SK-N-SH (cell line): ENCODE measurements at regions not wholly inside any gene's neighbourhood (a gene's known extent, or its start where the extent isn't known, plus 50 kb on each side); places are given as distances from the start of the nearest gene placed in this dataset.
A peak's percentile ranks its signal among the peaks of the same experiment; 100 is the strongest.

Experiments used
- CTCF ChIA-PET: fragments of 300-600, 350-600 bp; formaldehyde crosslinking; extraction: SDS; loops from one replicate; lab custom pipeline; 2021; lab: Yijun Ruan, JAX
- POLR2A ChIA-PET: fragments of 350-600 bp; sonication (Branson Sonifier 250); formaldehyde crosslinking; extraction: SDS; loops from one replicate; lab custom pipeline; 2020; ENCODE audit warnings: antibody characterized with exemption, inconsistent platforms; lab: Yijun Ruan, JAX
- DNase-seq: peaks from one replicate; pipeline ENCODE4 v3.0.0; 2012
- H2AFZ ChIP-seq: fragments of 200-600 bp; sonication (generic); 2 replicates; pipeline ENCODE4 v1.8.1; 2016; ENCODE audit warnings: antibody characterized with exemption, mild to moderate bottlenecking, low read depth
- H3F3A ChIP-seq: fragments of 200-600 bp; sonication (generic); replicated peaks from 2 replicates; pipeline ENCODE3; 2016; ENCODE audit warnings: antibody characterized with exemption, mild to moderate bottlenecking; ENCODE audit not compliant: insufficient read depth
- H3K27ac ChIP-seq, 2 experiments: fragments of 200-500 bp in 1 of 2; fragments of 200-600 bp in 1 of 2; sonication (Bioruptor generic) in 1 of 2; sonication (generic), shearing (Covaris generic) in 1 of 2; 2 replicates each; pipeline versions ENCODE4 v1.5.1 to v1.6.1; 2014 to 2016; ENCODE audit warnings: low read depth in 2 of 2, inconsistent platforms in 1 of 2, low read length in 1 of 2, mild to moderate bottlenecking in 1 of 2, mixed read lengths in 1 of 2
- H3K27me3 ChIP-seq: fragments of 200-600 bp; sonication (generic), shearing (Covaris generic); 2 replicates; pipeline ENCODE4 v1.6.1; 2016; ENCODE audit warnings: mixed run types; ENCODE audit not compliant: insufficient read depth
- H3K36me3 ChIP-seq, 2 experiments: fragments of 200-500 bp in 1 of 2; fragments of 200-600 bp in 1 of 2; sonication (Bioruptor generic) in 1 of 2; sonication (generic) in 1 of 2; replicated peaks in 1 of 2; 2 replicates each; pipeline versions ENCODE3 to v1.5.1; 2014 to 2016; ENCODE audit warnings: low read length in 1 of 2, mild to moderate bottlenecking in 1 of 2; ENCODE audit not compliant: insufficient read depth in 2 of 2, control insufficient read depth in 1 of 2
- H3K4me1 ChIP-seq, 2 experiments: fragments of 200-500 bp in 1 of 2; fragments of 200-600 bp in 1 of 2; sonication (Bioruptor generic) in 1 of 2; sonication (generic), shearing (Covaris generic) in 1 of 2; 2 replicates each; pipeline versions ENCODE4 v1.5.1 to v1.6.1; 2014 to 2016; ENCODE audit warnings: low read depth in 1 of 2, low read length in 1 of 2, mixed run types in 1 of 2; ENCODE audit not compliant: insufficient read depth in 2 of 2, control insufficient read depth in 1 of 2
- H3K4me2 ChIP-seq: fragments of 200-600 bp; sonication (generic), shearing (Covaris generic); 2 replicates; pipeline ENCODE4 v1.6.1; 2017; ENCODE audit warnings: mixed run types
- H3K4me3 ChIP-seq, 2 experiments: fragments of 200-500 bp in 1 of 2; fragments of 200-600 bp in 1 of 2; sonication (Bioruptor generic) in 1 of 2; sonication (generic), shearing (Covaris generic) in 1 of 2; 2 replicates each; pipeline versions ENCODE4 v1.5.1 to v1.8.1; 2014 to 2016; ENCODE audit warnings: low read depth in 2 of 2, inconsistent platforms in 1 of 2, low read length in 1 of 2, mild to moderate bottlenecking in 1 of 2, mixed read lengths in 1 of 2, moderate library complexity in 1 of 2
- H3K79me2 ChIP-seq: fragments of 200-600 bp; sonication (generic); 2 replicates; pipeline ENCODE4 v1.8.1; 2017; ENCODE audit warnings: mild to moderate bottlenecking; ENCODE audit not compliant: insufficient read depth
- H3K9ac ChIP-seq: fragments of 200-600 bp; sonication (generic); 2 replicates; pipeline ENCODE4 v1.6.1; 2017; ENCODE audit warnings: mixed run types
- H3K9me2 ChIP-seq: fragments of 200-600 bp; sonication (generic); 2 replicates; pipeline ENCODE4 v1.6.1; 2017; ENCODE audit warnings: mixed run types
- H3K9me3 ChIP-seq: fragments of 200-600 bp; sonication (generic); 2 replicates; pipeline ENCODE4 v1.6.1; 2017; ENCODE audit warnings: mixed run types, mild to moderate bottlenecking, moderate library complexity
- H4K20me1 ChIP-seq: fragments of 200-600 bp; sonication (generic); 2 replicates; pipeline ENCODE4 v1.6.1; 2017; ENCODE audit warnings: mild to moderate bottlenecking, mixed run types; ENCODE audit not compliant: insufficient read depth
- EP300 ChIP-seq, 2 experiments: IDR thresholded peaks; 2 replicates each; pipeline versions ENCODE4 v1.4.0 to v1.6.1; 2012; ENCODE audit warnings: borderline replicate concordance in 1 of 2, low read depth in 1 of 2, low read length in 1 of 2
- EZH2phosphoT487 ChIP-seq: fragments of 200-600 bp; sonication (generic); IDR thresholded peaks from 2 replicates; pipeline ENCODE4 v1.6.1; 2017; ENCODE audit warnings: low read depth, mixed run types, mild to moderate bottlenecking, antibody characterized with exemption, moderate library complexity, borderline replicate concordance
- FOXJ3 ChIP-seq: sonication (generic); formaldehyde crosslinking; IDR thresholded peaks from 2 replicates; pipeline ENCODE4 v1.5.1; 2020; ENCODE audit warnings: mild to moderate bottlenecking, missing genetic modification reagents
- FOXM1 ChIP-seq: IDR thresholded peaks from 2 replicates; pipeline ENCODE4 v1.4.0; 2012; ENCODE audit warnings: low read depth, mild to moderate bottlenecking
- GATA2 ChIP-seq: sonication (generic); formaldehyde crosslinking; IDR thresholded peaks from 2 replicates; pipeline ENCODE4 v1.5.0; 2020; ENCODE audit warnings: mild to moderate bottlenecking, missing genetic modification reagents
- IRF3 ChIP-seq: fragments of 150-350 bp; IDR thresholded peaks from 2 replicates; pipeline ENCODE4 v1.6.1; 2016; ENCODE audit warnings: mild to moderate bottlenecking, low read depth, low read length
- JUND ChIP-seq: IDR thresholded peaks from 2 replicates; pipeline ENCODE4 v1.4.0; 2012
- MXI1 ChIP-seq: IDR thresholded peaks from 2 replicates; pipeline ENCODE4 v1.6.1; 2012; ENCODE audit warnings: mild to moderate bottlenecking, low read depth, low read length, improper control_type of control experiment
- NFIC ChIP-seq: IDR thresholded peaks from 2 replicates; pipeline ENCODE4 v1.4.0; 2012; ENCODE audit warnings: borderline replicate concordance
- NRF1 ChIP-seq: IDR thresholded peaks from 2 replicates; pipeline ENCODE4 v1.6.1; 2012; ENCODE audit warnings: low read depth, mild to moderate bottlenecking, low read length
- POLR2AphosphoS5 ChIP-seq: IDR thresholded peaks from 2 replicates; pipeline ENCODE4 v1.6.1; 2012; ENCODE audit warnings: low read depth, low read length
- RAD21 ChIP-seq: IDR thresholded peaks from 2 replicates; pipeline ENCODE4 v1.6.1; 2012; ENCODE audit warnings: mild to moderate bottlenecking, low read length
- RCOR1 ChIP-seq: fragments of 150-350 bp; IDR thresholded peaks from 2 replicates; pipeline ENCODE4 v1.6.1; 2017; ENCODE audit warnings: antibody characterized with exemption, low read length
- RFX5 ChIP-seq: IDR thresholded peaks from 2 replicates; pipeline ENCODE4 v1.6.1; 2012; ENCODE audit warnings: mild to moderate bottlenecking, improper control_type of control experiment, low read length
- SMC3 ChIP-seq: IDR thresholded peaks from 2 replicates; pipeline ENCODE4 v1.6.1; 2012; ENCODE audit warnings: low read depth, low read length, improper control_type of control experiment
- TAF1 ChIP-seq: IDR thresholded peaks from 2 replicates; pipeline ENCODE4 v1.6.1; 2012; ENCODE audit warnings: low read depth, mild to moderate bottlenecking, low read length, moderate library complexity, borderline replicate concordance
- TCF12 ChIP-seq: IDR thresholded peaks from 2 replicates; pipeline ENCODE4 v1.4.0; 2012
- TEAD4 ChIP-seq: IDR thresholded peaks from 2 replicates; pipeline ENCODE4 v1.4.0; 2012; ENCODE audit warnings: mild to moderate bottlenecking, borderline replicate concordance; ENCODE audit not compliant: insufficient read depth
- USF1 ChIP-seq: IDR thresholded peaks from 2 replicates; pipeline ENCODE4 v1.4.0; 2012; ENCODE audit warnings: low read depth, borderline replicate concordance
- YY1 ChIP-seq: IDR thresholded peaks from 2 replicates; pipeline ENCODE4 v1.4.0; 2012; ENCODE audit warnings: low read depth, mild to moderate bottlenecking
- ZBTB33 ChIP-seq: IDR thresholded peaks from 2 replicates; pipeline ENCODE4 v1.4.0; 2012; ENCODE audit warnings: low read depth, borderline replicate concordance
- WGBS: methylation state at CpG from one replicate; pipeline ENCODE4 v1.1.6; 2017; ENCODE audit warnings: low lambda C conversion rate; 5-methylcytosine and 5-hydroxymethylcytosine counted together
- TF ChIP-seq, protein P1 (sequence below): fragments of 150-350 bp; IDR thresholded peaks from 2 replicates; pipeline ENCODE4 v1.6.1; 2017; ENCODE audit warnings: antibody characterized with exemption, low read length, low read depth, borderline replicate concordance
- TF ChIP-seq, protein P2 (sequence below): fragments of 200-600 bp; sonication (generic); IDR thresholded peaks from 2 replicates; pipeline ENCODE4 v1.6.1; 2017; ENCODE audit warnings: antibody characterized with exemption, mild to moderate bottlenecking, moderate library complexity

DNA sequence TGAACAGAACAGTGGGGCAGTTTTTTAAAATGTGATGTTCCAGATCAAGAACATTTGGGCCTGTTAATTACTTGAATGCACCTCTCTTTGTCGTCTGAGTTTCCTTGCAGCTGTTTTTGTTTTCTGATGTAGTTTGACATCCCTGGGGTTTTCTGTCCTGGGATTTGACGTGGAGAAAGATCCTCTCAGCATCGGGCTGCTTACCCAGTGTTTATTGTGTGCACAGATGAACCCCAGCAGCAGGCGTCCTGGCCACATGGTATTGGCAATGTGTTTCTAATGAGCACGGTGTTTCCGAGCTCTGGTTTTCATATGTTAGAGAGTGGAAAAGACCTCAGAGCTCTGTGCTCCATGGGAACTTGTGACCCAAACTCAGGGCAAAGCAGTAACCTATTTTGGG, 191.1 kb upstream of the IRX3 start:
- no peak overlapping the region for H3K4me2 ChIP-seq
- ChIA-PET POLR2A (no interaction called here), CTCF (no interaction called here)
- no peaks in the 10 kb centered on the region for H3F3A ChIP-seq
- H3K9me2 ChIP-seq = no peaks in the 10 kb centered on the region
- H3K36me3 ChIP-seq = no peaks in the 10 kb centered on the region
- no peaks in the 10 kb centered on the region for H3K27me3 ChIP-seq
- no peak overlapping the region for H3K4me3 ChIP-seq
- H4K20me1 ChIP-seq = no peaks in the 10 kb centered on the region
- H3K79me2 ChIP-seq = no peaks in the 10 kb centered on the region
- H2AFZ ChIP-seq = no peak overlapping the region
- 32% methylated on average over 6 of the region's 6 CpGs for WGBS
- peak; percentile 35 for DNase-seq
- no peaks in the 10 kb centered on the region for H3K9me3 ChIP-seq
- no peak overlapping the region for H3K27ac ChIP-seq
- no peak overlapping the region for H3K9ac ChIP-seq
- peaks cover 0 to 14% of the 10 kb centered on the region in 2 experiments; a peak in 2 of 4 replicates for H3K4me1 ChIP-seq
- TF ChIP-seq FOXM1 (no peak), SMC3 (no peak), IRF3 (no peak), MXI1 (peak; percentile 61), EP300 (IDR thresholded peaks at IDR 0.05; ENCODE audit: borderline replicate concordance in 1 of 2, low read depth in 1 of 2, low read length in 1 of 2) (peak in 1 of 2 experiments; percentile 65; a peak in 1 of 4 replicates), TCF12 (no peak), RFX5 (no peak), NFIC (no peak), YY1 (no peak), POLR2AphosphoS5 (no peak), USF1 (no peak), RAD21 (0 out of 2 replicates have a peak, but pooled peaks have one; percentile 17), RCOR1 (peak; percentile 69; the same call in 1 of the 2 replicates), ZBTB33 (no peak), TEAD4 (no peak), GATA2 (CRISPR knock-in tag) (no peak), NRF1 (no peak), JUND (no peak), FOXJ3 (CRISPR knock-in tag) (no peak; the same call in 1 of the 2 replicates), EZH2phosphoT487 (no peak), TAF1 (no peak)
- TF ChIP-seq, protein P1, sequence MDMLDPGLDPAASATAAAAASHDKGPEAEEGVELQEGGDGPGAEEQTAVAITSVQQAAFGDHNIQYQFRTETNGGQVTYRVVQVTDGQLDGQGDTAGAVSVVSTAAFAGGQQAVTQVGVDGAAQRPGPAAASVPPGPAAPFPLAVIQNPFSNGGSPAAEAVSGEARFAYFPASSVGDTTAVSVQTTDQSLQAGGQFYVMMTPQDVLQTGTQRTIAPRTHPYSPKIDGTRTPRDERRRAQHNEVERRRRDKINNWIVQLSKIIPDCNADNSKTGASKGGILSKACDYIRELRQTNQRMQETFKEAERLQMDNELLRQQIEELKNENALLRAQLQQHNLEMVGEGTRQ = no peak
- TF ChIP-seq, protein P2, sequence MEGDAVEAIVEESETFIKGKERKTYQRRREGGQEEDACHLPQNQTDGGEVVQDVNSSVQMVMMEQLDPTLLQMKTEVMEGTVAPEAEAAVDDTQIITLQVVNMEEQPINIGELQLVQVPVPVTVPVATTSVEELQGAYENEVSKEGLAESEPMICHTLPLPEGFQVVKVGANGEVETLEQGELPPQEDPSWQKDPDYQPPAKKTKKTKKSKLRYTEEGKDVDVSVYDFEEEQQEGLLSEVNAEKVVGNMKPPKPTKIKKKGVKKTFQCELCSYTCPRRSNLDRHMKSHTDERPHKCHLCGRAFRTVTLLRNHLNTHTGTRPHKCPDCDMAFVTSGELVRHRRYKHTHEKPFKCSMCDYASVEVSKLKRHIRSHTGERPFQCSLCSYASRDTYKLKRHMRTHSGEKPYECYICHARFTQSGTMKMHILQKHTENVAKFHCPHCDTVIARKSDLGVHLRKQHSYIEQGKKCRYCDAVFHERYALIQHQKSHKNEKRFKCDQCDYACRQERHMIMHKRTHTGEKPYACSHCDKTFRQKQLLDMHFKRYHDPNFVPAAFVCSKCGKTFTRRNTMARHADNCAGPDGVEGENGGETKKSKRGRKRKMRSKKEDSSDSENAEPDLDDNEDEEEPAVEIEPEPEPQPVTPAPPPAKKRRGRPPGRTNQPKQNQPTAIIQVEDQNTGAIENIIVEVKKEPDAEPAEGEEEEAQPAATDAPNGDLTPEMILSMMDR = no peak
